GM12878 (cell line): ENCODE measurements at regions not wholly inside any gene's neighbourhood (a gene's known extent, or its start where the extent isn't known, plus 50 kb on each side); places are given as distances from the start of the nearest gene placed in this dataset.

Source experiments
- CBFB ChIP-seq: IDR thresholded peaks from 2 replicates; pipeline ENCODE4 v1.6.1; 2016; ENCODE audit warnings: antibody characterized with exemption, low read depth
- CHD4 ChIP-seq: fragments of 200-600 bp; sonication (generic); IDR thresholded peaks from 2 replicates; pipeline ENCODE4 v1.6.1; 2016; ENCODE audit warnings: mild to moderate bottlenecking
- EZH2 ChIP-seq: IDR thresholded peaks from 2 replicates; pipeline ENCODE4 v1.6.1; 2012; ENCODE audit warnings: low read depth, mild to moderate bottlenecking, control low read depth, inconsistent platforms, low read length, borderline replicate concordance; ENCODE audit not compliant: control insufficient read depth
- JUND ChIP-seq: IDR thresholded peaks from 2 replicates; pipeline ENCODE4 v1.6.1; 2012; ENCODE audit warnings: low read depth, mild to moderate bottlenecking, low read length, improper control_type of control experiment, moderate library complexity
- NR2C2 ChIP-seq: IDR thresholded peaks from 2 replicates; pipeline ENCODE4 v1.6.1; 2011; ENCODE audit warnings: borderline replicate concordance, low read depth; ENCODE audit not compliant: control insufficient read depth, insufficient read length
- RELA ChIP-seq: fragments of 450-650 bp; IDR thresholded peaks from 2 replicates; pipeline ENCODE4 v1.8.0; 2014; ENCODE audit warnings: borderline replicate concordance; ENCODE audit not compliant: partially characterized antibody
- TF ChIP-seq, protein P1 (sequence below): fragments of 450-650 bp; IDR thresholded peaks from 2 replicates; pipeline ENCODE4 v1.6.1; 2016; ENCODE audit warnings: mild to moderate bottlenecking
- TF ChIP-seq, protein P2 (sequence below), 3 experiments: IDR thresholded peaks in 2 of 3; conservative IDR thresholded peaks in 1 of 3; 2 replicates each; pipeline ENCODE4 v1.5.1; 2011; ENCODE audit warnings: low read depth in 3 of 3, low read length in 3 of 3, mild to moderate bottlenecking in 3 of 3, control low read depth in 2 of 3, moderate library complexity in 2 of 3, inconsistent platforms in 1 of 3, mixed read lengths in 1 of 3; ENCODE audit not compliant: control insufficient read depth in 2 of 3, insufficient read depth in 1 of 3; ENCODE audit errors: extremely low read depth in 1 of 3

DNA sequence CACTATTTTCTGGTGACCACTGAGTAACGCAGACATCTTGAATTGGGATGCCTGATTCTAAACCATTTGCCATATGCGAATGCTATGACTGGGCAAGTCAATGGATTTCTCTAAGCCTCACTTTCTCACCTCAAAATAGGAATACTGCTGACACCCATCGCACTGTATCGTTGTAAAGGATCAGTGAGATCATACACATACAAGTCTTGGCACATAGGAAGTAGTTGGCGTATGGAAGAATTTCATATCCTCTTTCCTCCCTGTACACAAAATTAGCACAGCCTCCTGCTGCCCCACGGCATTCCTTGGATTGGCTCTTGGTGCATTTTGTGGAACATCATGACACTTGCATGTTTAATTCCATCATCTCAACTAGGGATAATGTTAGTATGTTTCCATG, 366.9 kb downstream of the CMPK2 start:
- TF ChIP-seq CBFB (no peak), NR2C2 (no peak), EZH2 (no peak), RELA (no peak), JUND (no peak), CHD4 (no peak)
- TF ChIP-seq, protein P1, sequence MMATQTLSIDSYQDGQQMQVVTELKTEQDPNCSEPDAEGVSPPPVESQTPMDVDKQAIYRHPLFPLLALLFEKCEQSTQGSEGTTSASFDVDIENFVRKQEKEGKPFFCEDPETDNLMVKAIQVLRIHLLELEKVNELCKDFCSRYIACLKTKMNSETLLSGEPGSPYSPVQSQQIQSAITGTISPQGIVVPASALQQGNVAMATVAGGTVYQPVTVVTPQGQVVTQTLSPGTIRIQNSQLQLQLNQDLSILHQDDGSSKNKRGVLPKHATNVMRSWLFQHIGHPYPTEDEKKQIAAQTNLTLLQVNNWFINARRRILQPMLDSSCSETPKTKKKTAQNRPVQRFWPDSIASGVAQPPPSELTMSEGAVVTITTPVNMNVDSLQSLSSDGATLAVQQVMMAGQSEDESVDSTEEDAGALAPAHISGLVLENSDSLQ: no peak
- TF ChIP-seq, protein P2, sequence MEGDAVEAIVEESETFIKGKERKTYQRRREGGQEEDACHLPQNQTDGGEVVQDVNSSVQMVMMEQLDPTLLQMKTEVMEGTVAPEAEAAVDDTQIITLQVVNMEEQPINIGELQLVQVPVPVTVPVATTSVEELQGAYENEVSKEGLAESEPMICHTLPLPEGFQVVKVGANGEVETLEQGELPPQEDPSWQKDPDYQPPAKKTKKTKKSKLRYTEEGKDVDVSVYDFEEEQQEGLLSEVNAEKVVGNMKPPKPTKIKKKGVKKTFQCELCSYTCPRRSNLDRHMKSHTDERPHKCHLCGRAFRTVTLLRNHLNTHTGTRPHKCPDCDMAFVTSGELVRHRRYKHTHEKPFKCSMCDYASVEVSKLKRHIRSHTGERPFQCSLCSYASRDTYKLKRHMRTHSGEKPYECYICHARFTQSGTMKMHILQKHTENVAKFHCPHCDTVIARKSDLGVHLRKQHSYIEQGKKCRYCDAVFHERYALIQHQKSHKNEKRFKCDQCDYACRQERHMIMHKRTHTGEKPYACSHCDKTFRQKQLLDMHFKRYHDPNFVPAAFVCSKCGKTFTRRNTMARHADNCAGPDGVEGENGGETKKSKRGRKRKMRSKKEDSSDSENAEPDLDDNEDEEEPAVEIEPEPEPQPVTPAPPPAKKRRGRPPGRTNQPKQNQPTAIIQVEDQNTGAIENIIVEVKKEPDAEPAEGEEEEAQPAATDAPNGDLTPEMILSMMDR (IDR thresholded peaks at IDR 0.05 in 2 of 3, conservative IDR thresholded peaks at IDR 0.05 in 1 of 3; ENCODE audit: control insufficient read depth in 2 of 3, extremely low read depth in 1 of 3, insufficient read depth in 1 of 3, low read depth in 3 of 3, low read length in 3 of 3): no peak
